HFFc6 (cell line): ENCODE measurements at regions not wholly inside any gene's neighbourhood (a gene's known extent, or its start where the extent isn't known, plus 50 kb on each side); places are given as distances from the start of the nearest gene placed in this dataset.
"Not testable (repeated sequence)": the region's sequence is repeated elsewhere in the genome, so short reads cannot be mapped to it uniquely, and the experiment has no call there.

Source experiments
- DNase-seq: peaks from one replicate; pipeline ENCODE4 v3.0.0-alpha.2; 2018
- H3K27ac Mint-ChIP-seq: 2 replicates; pipeline ENCODE4 v1.8.0; 2020; ENCODE audit warnings: mild to moderate bottlenecking, mixed read lengths
- H3K27me3 Mint-ChIP-seq: 2 replicates; pipeline ENCODE4 v1.8.0; 2021; ENCODE audit warnings: mild to moderate bottlenecking, moderate library complexity, mixed read lengths; ENCODE audit not compliant: insufficient read depth
- H3K36me3 Mint-ChIP-seq: 2 replicates; pipeline ENCODE4 v1.8.0; 2021; ENCODE audit warnings: low read depth, mixed read lengths
- H3K4me1 Mint-ChIP-seq: 2 replicates; pipeline ENCODE4 v1.8.0; 2020; ENCODE audit warnings: low read depth, mixed read lengths
- H3K4me3 Mint-ChIP-seq: 2 replicates; pipeline ENCODE4 v1.8.0; 2020; ENCODE audit warnings: mild to moderate bottlenecking, moderate library complexity, mixed read lengths
- H3K9me3 Mint-ChIP-seq: 2 replicates; pipeline ENCODE4 v1.8.0; 2020; ENCODE audit warnings: mild to moderate bottlenecking, mixed read lengths
- TF ChIP-seq, protein P1 (sequence below): fragments of 200-600 bp; sonication (generic); IDR thresholded peaks from 2 replicates; pipeline ENCODE4 v1.5.0; 2021; ENCODE audit warnings: antibody characterized with exemption, mild to moderate bottlenecking

DNA sequence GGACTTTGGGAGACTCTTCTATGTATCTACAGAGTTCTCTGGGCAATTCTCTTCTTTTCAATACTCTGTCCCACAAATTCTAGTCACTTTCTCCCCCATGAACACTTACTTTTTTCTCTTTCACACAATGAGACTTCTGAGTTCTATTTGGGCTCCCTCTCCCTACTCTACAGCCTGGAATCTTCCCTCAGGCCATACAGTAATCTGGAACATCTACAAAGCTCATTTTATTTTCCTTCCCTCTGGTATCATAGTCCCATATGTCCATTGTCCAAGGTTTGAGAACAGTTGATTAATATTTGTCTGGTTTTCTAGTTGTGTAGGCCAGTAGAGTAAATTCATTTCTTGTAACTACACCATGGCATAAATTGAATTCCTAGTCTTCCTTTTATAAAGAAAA lies 544.6 kb upstream of the RAG2 start:
- no peaks in the 10 kb centered on the region for H3K27me3 Mint-ChIP-seq
- no peak overlapping the region for H3K27ac Mint-ChIP-seq
- TF ChIP-seq, protein P1, sequence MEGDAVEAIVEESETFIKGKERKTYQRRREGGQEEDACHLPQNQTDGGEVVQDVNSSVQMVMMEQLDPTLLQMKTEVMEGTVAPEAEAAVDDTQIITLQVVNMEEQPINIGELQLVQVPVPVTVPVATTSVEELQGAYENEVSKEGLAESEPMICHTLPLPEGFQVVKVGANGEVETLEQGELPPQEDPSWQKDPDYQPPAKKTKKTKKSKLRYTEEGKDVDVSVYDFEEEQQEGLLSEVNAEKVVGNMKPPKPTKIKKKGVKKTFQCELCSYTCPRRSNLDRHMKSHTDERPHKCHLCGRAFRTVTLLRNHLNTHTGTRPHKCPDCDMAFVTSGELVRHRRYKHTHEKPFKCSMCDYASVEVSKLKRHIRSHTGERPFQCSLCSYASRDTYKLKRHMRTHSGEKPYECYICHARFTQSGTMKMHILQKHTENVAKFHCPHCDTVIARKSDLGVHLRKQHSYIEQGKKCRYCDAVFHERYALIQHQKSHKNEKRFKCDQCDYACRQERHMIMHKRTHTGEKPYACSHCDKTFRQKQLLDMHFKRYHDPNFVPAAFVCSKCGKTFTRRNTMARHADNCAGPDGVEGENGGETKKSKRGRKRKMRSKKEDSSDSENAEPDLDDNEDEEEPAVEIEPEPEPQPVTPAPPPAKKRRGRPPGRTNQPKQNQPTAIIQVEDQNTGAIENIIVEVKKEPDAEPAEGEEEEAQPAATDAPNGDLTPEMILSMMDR, result no peak
- no peaks in the 10 kb centered on the region for H3K4me1 Mint-ChIP-seq
- no peak for DNase-seq
- H3K9me3 Mint-ChIP-seq, result peaks cover 52% of the 10 kb centered on the region
- H3K4me3 Mint-ChIP-seq, result no peak overlapping the region
- H3K36me3 Mint-ChIP-seq, result no peaks in the 10 kb centered on the region

DNA sequence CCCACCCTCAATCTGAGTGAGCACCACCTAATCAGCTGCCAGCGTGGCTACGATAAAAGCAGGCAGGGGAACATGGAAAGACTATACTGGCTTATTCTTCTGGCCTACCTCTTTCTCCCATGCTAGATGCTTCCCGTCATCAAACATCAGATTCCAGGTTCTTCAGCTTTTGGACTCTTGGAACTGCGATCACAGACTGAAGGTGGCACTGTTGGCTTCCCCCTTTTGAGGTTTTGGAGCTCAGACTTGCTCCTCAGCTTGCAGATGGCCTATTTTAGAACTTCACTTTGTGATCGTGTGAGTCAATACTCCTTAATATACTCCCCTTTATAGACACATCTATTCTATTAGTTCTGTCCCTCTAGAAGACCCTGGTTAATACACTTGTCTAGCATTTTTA lies 543.7 kb upstream of the RAG2 start:
- Mint-ChIP-seq H3K4me1 (no peaks in the 10 kb centered on the region), H3K27me3 (no peaks in the 10 kb centered on the region), H3K9me3 (peaks cover 49% of the 10 kb centered on the region), H3K36me3 (no peaks in the 10 kb centered on the region), H3K27ac (no peak overlapping the region), H3K4me3 (no peak overlapping the region)
- TF ChIP-seq, protein P1, result no peak
- DNase-seq, result no peak

DNA sequence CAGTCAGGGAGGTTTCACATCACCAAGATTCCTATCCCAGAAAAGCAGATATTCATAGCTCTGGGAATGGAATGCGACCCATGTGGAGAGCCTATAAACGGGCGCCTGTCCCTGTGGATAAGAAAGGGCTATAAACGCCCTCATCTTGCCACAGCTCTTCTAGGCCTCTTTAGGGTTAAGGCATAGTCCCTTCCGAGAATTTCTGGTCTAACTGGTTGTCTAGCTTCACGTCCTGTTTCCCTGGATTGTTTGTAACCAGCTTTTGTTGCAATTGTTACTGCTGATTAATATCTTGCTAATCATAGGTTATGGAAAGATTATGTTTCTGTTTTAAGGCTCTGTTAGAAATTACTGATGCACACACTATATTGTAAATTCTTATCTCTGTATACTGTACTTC lies 537.6 kb upstream of the RAG2 start:
- peaks cover 44% of the 10 kb centered on the region for H3K9me3 Mint-ChIP-seq
- H3K36me3 Mint-ChIP-seq, H3K4me3 Mint-ChIP-seq, DNase-seq, H3K27me3 Mint-ChIP-seq, H3K4me1 Mint-ChIP-seq, H3K27ac Mint-ChIP-seq: not testable (repeated sequence)

DNA sequence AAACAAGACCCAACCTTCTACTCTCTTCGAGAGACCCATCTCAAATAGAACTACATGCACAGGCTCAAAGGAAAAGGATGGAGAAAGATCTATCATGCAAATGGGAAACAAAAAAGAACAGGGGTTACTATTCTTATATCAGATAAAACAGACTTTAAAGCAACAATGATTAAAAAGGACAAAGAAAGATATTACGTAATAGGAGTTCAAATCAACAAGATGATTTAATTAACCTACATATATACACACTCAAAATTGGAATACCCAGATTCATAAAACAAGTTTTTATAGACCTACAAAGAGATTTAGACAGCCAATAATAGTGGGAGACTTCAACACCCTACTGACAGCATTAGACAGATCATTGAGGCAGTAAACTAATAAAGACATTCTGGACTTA lies 536.6 kb upstream of the RAG2 start:
- H3K4me3 Mint-ChIP-seq, result no peak overlapping the region
- no peaks in the 10 kb centered on the region for H3K27me3 Mint-ChIP-seq
- TF ChIP-seq, protein P1, result no peak

DNA sequence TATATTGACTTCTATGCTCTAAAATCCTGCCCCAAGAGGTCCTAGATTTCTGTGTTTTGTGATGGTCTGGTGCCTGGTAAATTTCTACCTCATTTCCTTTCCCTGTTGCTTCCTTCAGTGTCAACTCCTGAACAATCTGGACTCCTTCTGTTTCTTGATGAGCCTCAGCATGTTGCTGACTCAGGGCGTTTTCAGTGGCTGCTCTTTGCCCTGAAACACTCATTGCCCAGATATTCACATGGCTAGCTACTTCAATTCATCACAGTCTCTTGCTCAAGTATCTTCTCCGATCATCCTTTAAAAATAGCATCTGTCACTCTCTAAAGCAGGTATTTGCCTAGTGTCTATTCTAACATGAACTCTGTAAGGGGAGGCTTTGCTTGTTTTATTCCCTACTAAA lies 526.3 kb upstream of the RAG2 start:
- no peak overlapping the region for H3K27ac Mint-ChIP-seq
- H3K9me3 Mint-ChIP-seq, result peaks cover 19% of the 10 kb centered on the region
- no peak overlapping the region for H3K4me3 Mint-ChIP-seq
- no peak for DNase-seq
- H3K4me1 Mint-ChIP-seq, result no peaks in the 10 kb centered on the region
- H3K36me3 Mint-ChIP-seq, result no peaks in the 10 kb centered on the region
- TF ChIP-seq, protein P1, result no peak
- no peaks in the 10 kb centered on the region for H3K27me3 Mint-ChIP-seq

More for the DNA sequence above, 536.6 kb upstream of the RAG2 start:
- peaks cover 51% of the 10 kb centered on the region for H3K9me3 Mint-ChIP-seq
- no peak overlapping the region for H3K27ac Mint-ChIP-seq
- H3K4me1 Mint-ChIP-seq, result no peaks in the 10 kb centered on the region
- H3K36me3 Mint-ChIP-seq, result peaks cover 4% of the 10 kb centered on the region; the same call in 1 of the 2 replicates
- DNase-seq, result no peak

DNA sequence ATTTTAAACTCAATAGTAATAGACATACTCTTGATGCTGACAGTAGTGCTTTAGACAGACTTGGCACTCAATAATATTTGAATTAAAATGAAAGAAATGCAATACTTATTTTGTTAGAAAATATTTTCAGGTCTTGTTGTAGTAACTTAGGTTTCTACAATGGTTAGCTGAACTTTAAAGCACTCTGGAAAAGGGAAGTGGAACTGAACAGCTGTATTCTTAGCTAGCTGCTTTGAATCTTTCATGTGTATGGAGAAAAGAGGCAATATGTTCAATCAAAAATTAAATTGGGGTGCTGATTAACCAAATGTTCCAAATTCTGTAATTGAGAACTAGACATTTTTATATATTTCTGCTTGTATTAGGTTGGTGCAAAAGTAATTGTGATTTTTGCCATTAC lies 517.9 kb upstream of the RAG2 start:
- Mint-ChIP-seq H3K36me3 (no peaks in the 10 kb centered on the region), H3K4me3 (no peak overlapping the region), H3K4me1 (no peaks in the 10 kb centered on the region), H3K9me3 (peaks cover 29% of the 10 kb centered on the region), H3K27ac (no peak overlapping the region), H3K27me3 (no peaks in the 10 kb centered on the region)
- TF ChIP-seq, protein P1, result no peak
- DNase-seq, result no peak
